H9 (cell line): ENCODE measurements at regions not wholly inside any gene's neighbourhood (a gene's known extent, or its start where the extent isn't known, plus 50 kb on each side); places are given as distances from the start of the nearest gene placed in this dataset.

Experiments used
- DNase-seq: peaks from one replicate; pipeline ENCODE4 v3.0.0-alpha.2; 2017
- H2AFZ ChIP-seq: one replicate; pipeline ENCODE4 v1.6.1; 2013; ENCODE audit warnings: mild to moderate bottlenecking, low read length, control low read depth, moderate library complexity
- H2AK5ac ChIP-seq: 2 replicates; pipeline ENCODE4 v1.6.1; 2013; ENCODE audit warnings: low read length, control low read depth, mixed read lengths; ENCODE audit not compliant: insufficient read length
- H2BK120ac ChIP-seq: one replicate; pipeline ENCODE4 v1.6.1; 2013; ENCODE audit warnings: low read depth, mild to moderate bottlenecking, low read length, control low read depth, inconsistent platforms; ENCODE audit not compliant: poor library complexity, severe bottlenecking
- H2BK12ac ChIP-seq: 2 replicates; pipeline ENCODE4 v1.6.1; 2013; ENCODE audit warnings: low read length, control low read depth, mixed read lengths, low read depth; ENCODE audit not compliant: insufficient read length
- H2BK15ac ChIP-seq: 2 replicates; pipeline ENCODE4 v1.6.1; 2013; ENCODE audit warnings: low read depth, low read length, control low read depth
- H2BK20ac ChIP-seq: one replicate; pipeline ENCODE4 v1.6.1; 2013; ENCODE audit warnings: low read depth, mild to moderate bottlenecking, low read length, control low read depth, inconsistent platforms; ENCODE audit not compliant: poor library complexity, severe bottlenecking
- H2BK5ac ChIP-seq: 2 replicates; pipeline ENCODE4 v1.6.1; 2013; ENCODE audit warnings: low read length, control low read depth, mixed read lengths; ENCODE audit not compliant: insufficient read length
- H3K14ac ChIP-seq: 2 replicates; pipeline ENCODE4 v1.6.1; 2013; ENCODE audit warnings: low read length, control low read depth; ENCODE audit not compliant: insufficient read depth
- H3K18ac ChIP-seq: 2 replicates; pipeline ENCODE4 v1.6.1; 2013; ENCODE audit warnings: low read depth, mild to moderate bottlenecking, mixed read lengths, low read length, control low read depth; ENCODE audit not compliant: insufficient read length
- H3K23ac ChIP-seq: 2 replicates; pipeline ENCODE4 v1.6.1; 2013; ENCODE audit warnings: low read length, control low read depth, mixed read lengths, low read depth; ENCODE audit not compliant: insufficient read length
- H3K23me2 ChIP-seq: 2 replicates; pipeline ENCODE4 v1.6.1; 2013; ENCODE audit warnings: low read depth, mild to moderate bottlenecking, mixed read lengths, low read length, control low read depth; ENCODE audit not compliant: insufficient read length, poor library complexity, severe bottlenecking
- H3K27ac ChIP-seq: 2 replicates; pipeline ENCODE4 v1.5.1; 2013; ENCODE audit warnings: low read length, control low read depth, mixed read lengths, low read depth; ENCODE audit not compliant: insufficient read length
- H3K27me3 ChIP-seq: 2 replicates; pipeline ENCODE4 v1.6.1; 2013; ENCODE audit warnings: low read length, control low read depth, inconsistent platforms; ENCODE audit not compliant: insufficient read depth
- H3K4ac ChIP-seq: 2 replicates; pipeline ENCODE4 v1.6.1; 2013; ENCODE audit warnings: low read depth, mild to moderate bottlenecking, control low read depth, inconsistent platforms, low read length, moderate library complexity
- H3K4me1 ChIP-seq: 2 replicates; pipeline ENCODE4 v1.6.1; 2013; ENCODE audit warnings: low read length, control low read depth, inconsistent platforms; ENCODE audit not compliant: insufficient read depth
- H3K4me2 ChIP-seq: 2 replicates; pipeline ENCODE4 v1.6.1; 2013; ENCODE audit warnings: low read length, control low read depth, mixed read lengths; ENCODE audit not compliant: insufficient read length, insufficient read depth
- H3K56ac ChIP-seq: 2 replicates; pipeline ENCODE4 v1.6.1; 2013; ENCODE audit warnings: low read depth, mild to moderate bottlenecking, mixed read lengths, low read length, control low read depth; ENCODE audit not compliant: insufficient read length
- H3K79me1 ChIP-seq: 2 replicates; pipeline ENCODE4 v1.6.1; 2013; ENCODE audit warnings: low read depth, mild to moderate bottlenecking, moderate library complexity, low read length, control low read depth, inconsistent platforms; ENCODE audit not compliant: insufficient read depth, poor library complexity, severe bottlenecking
- H3K79me2 ChIP-seq: 2 replicates; pipeline ENCODE4 v1.6.1; 2013; ENCODE audit warnings: low read length, control low read depth, inconsistent platforms; ENCODE audit not compliant: insufficient read depth
- H3K9ac ChIP-seq: 2 replicates; pipeline ENCODE4 v1.6.1; 2013; ENCODE audit warnings: low read length, control low read depth, mixed read lengths; ENCODE audit not compliant: insufficient read length; ENCODE audit errors: extremely low read depth
- H3K9me3 ChIP-seq: one replicate; pipeline ENCODE4 v1.6.1; 2013; ENCODE audit warnings: low read depth, low read length, inconsistent platforms; ENCODE audit not compliant: control insufficient read depth
- H3T11ph ChIP-seq: one replicate; pipeline ENCODE4 v1.6.1; 2013; ENCODE audit warnings: mild to moderate bottlenecking, low read length, control low read depth, inconsistent platforms
- H4K20me1 ChIP-seq: one replicate; pipeline ENCODE4 v1.6.1; 2013; ENCODE audit not compliant: control insufficient read depth, insufficient read length, insufficient read depth
- H4K5ac ChIP-seq: 2 replicates; pipeline ENCODE4 v1.6.1; 2013; ENCODE audit warnings: low read depth, mild to moderate bottlenecking, mixed read lengths, low read length, control low read depth; ENCODE audit not compliant: insufficient read length
- H4K8ac ChIP-seq: replicated peaks from 2 replicates; pipeline ENCODE4 v1.6.1; 2013; ENCODE audit warnings: low read length, control low read depth, mixed read lengths, low read depth; ENCODE audit not compliant: insufficient read length
- H4K91ac ChIP-seq: 2 replicates; pipeline ENCODE4 v1.6.1; 2013; ENCODE audit warnings: low read depth, mild to moderate bottlenecking, moderate library complexity, mixed read lengths, low read length, control low read depth; ENCODE audit not compliant: insufficient read length
- H3K27ac Mint-ChIP-seq, 3 experiments: 2 replicates in 2 of 3; 3 replicates in 1 of 3; pipeline ENCODE4 v1.8.0; 2020 to 2021; ENCODE audit warnings: mixed read lengths in 3 of 3, mild to moderate bottlenecking in 1 of 3, moderate library complexity in 1 of 3
- H3K27me3 Mint-ChIP-seq: 2 replicates; pipeline ENCODE4 v1.8.0; 2021; ENCODE audit warnings: low read depth, mild to moderate bottlenecking, moderate library complexity, mixed read lengths
- H3K36me3 Mint-ChIP-seq, 3 experiments: 2 replicates in 2 of 3; 3 replicates in 1 of 3; pipeline ENCODE4 v1.8.0; 2020 to 2021; ENCODE audit warnings: low read depth in 3 of 3, mixed read lengths in 3 of 3; ENCODE audit not compliant: insufficient read depth in 1 of 3
- H3K4me1 Mint-ChIP-seq, 2 experiments: 2 replicates each; pipeline ENCODE4 v1.8.0; 2020; ENCODE audit warnings: mixed read lengths in 2 of 2
- H3K4me3 Mint-ChIP-seq, 2 experiments: 2 replicates in 1 of 2; 3 replicates in 1 of 2; pipeline ENCODE4 v1.8.0; 2020 to 2021; ENCODE audit warnings: mild to moderate bottlenecking in 2 of 2, mixed read lengths in 2 of 2, moderate library complexity in 1 of 2
- H3K9me3 Mint-ChIP-seq, 2 experiments: 2 replicates in 1 of 2; 3 replicates in 1 of 2; pipeline ENCODE4 v1.8.0; 2020; ENCODE audit warnings: mild to moderate bottlenecking in 2 of 2, mixed read lengths in 2 of 2, moderate library complexity in 1 of 2
- WGBS: extraction: QIAGEN DNeasy Blood & Tissue Kit; methylation state at CpG from one replicate; pipeline ENCODE4 v1.1.7; 2013; ENCODE audit warnings: missing lambda C conversion rate, low lambda C conversion rate, mixed read lengths; ENCODE audit not compliant: insufficient read length; ENCODE audit errors: extremely low coverage; 5-methylcytosine and 5-hydroxymethylcytosine counted together
- TF ChIP-seq, protein P1 (sequence below): fragments of 200-600 bp; sonication (generic); conservative IDR thresholded peaks from 3 replicates; pipeline ENCODE4 v1.8.0; 2021; ENCODE audit warnings: antibody characterized with exemption, mild to moderate bottlenecking

DNA sequence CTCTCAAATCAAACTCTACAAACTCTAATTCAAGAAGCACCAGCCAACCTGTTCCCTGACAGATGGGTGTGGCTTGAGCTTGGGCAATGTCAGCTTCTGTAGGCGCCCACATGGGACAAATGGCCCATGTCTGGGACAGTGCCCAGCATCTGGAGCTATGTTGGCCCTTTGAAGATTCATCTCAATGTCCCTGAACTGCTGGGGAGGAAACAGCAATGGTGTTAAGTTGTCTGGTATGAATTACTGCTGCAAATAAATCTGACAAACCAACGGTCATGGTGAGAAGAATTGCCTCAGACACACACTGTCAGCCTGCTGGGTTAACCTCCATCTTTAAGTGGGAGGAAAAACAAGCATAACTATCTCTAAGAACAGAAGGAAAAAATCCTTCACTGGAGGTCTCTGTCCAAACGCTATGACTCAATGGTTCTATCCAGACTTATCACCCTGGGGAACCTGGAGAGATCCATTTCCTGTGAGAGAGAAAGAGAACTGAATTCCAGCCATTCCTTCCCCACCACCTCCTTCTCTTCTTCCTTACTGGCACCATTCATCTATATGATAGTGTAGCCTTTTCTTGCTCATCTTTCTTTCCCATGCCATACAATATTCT, 274.9 kb downstream of the CDH26 start:
- no peak overlapping the region for H3K23ac ChIP-seq
- no peak overlapping the region for H3K9ac ChIP-seq
- H3K27me3 Mint-ChIP-seq: peaks cover 7% of the 10 kb centered on the region; the same call in 1 of the 2 replicates
- H3K27ac ChIP-seq: no peak overlapping the region
- no peak overlapping the region for H3K56ac ChIP-seq
- TF ChIP-seq, protein P1, sequence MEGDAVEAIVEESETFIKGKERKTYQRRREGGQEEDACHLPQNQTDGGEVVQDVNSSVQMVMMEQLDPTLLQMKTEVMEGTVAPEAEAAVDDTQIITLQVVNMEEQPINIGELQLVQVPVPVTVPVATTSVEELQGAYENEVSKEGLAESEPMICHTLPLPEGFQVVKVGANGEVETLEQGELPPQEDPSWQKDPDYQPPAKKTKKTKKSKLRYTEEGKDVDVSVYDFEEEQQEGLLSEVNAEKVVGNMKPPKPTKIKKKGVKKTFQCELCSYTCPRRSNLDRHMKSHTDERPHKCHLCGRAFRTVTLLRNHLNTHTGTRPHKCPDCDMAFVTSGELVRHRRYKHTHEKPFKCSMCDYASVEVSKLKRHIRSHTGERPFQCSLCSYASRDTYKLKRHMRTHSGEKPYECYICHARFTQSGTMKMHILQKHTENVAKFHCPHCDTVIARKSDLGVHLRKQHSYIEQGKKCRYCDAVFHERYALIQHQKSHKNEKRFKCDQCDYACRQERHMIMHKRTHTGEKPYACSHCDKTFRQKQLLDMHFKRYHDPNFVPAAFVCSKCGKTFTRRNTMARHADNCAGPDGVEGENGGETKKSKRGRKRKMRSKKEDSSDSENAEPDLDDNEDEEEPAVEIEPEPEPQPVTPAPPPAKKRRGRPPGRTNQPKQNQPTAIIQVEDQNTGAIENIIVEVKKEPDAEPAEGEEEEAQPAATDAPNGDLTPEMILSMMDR: no peak
- no peak overlapping the region for H3K27ac Mint-ChIP-seq
- no peak overlapping the region for H4K5ac ChIP-seq
- H3K23me2 ChIP-seq: no peaks in the 10 kb centered on the region
- no peaks in the 10 kb centered on the region for H3K9me3 ChIP-seq
- H3K4me1 ChIP-seq: no peaks in the 10 kb centered on the region; the same call in 1 of the 2 replicates
- no peaks in the 10 kb centered on the region for H3K36me3 Mint-ChIP-seq
- H2BK12ac ChIP-seq: no peak overlapping the region
- no peak overlapping the region for H2AK5ac ChIP-seq
- no peak overlapping the region for H3K4ac ChIP-seq
- H3K79me1 ChIP-seq: no peaks in the 10 kb centered on the region
- H3K4me2 ChIP-seq: no peak overlapping the region
- no peak overlapping the region for H2BK5ac ChIP-seq
- H2BK120ac ChIP-seq: no peak overlapping the region
- H3K79me2 ChIP-seq: no peaks in the 10 kb centered on the region
- peaks cover 0 to 7% of the 10 kb centered on the region in 2 experiments; a peak in 1 of 4 replicates for H3K4me1 Mint-ChIP-seq
- no peak overlapping the region for H3K18ac ChIP-seq
- H4K20me1 ChIP-seq: no peaks in the 10 kb centered on the region
- no peak overlapping the region for H3T11ph ChIP-seq
- H3K9me3 Mint-ChIP-seq: peaks cover 0 to 5% of the 10 kb centered on the region in 2 experiments; a peak in 3 of 5 replicates
- no peak overlapping the region for H2BK20ac ChIP-seq
- no peak overlapping the region for H3K14ac ChIP-seq
- DNase-seq: no peak
- no peak overlapping the region for H4K8ac ChIP-seq
- H4K91ac ChIP-seq: no peak overlapping the region
- H2BK15ac ChIP-seq: no peak overlapping the region
- no peak overlapping the region for H3K4me3 Mint-ChIP-seq
- H2AFZ ChIP-seq: no peak overlapping the region
- no CpG with 5 or more reads among the region's 3 CpGs for WGBS
- no peaks in the 10 kb centered on the region for H3K27me3 ChIP-seq
